Left ventricle myocardium inferior (tissue), 1 donor: ENCODE measurements at regions not wholly inside any gene's neighbourhood (a gene's known extent, or its start where the extent isn't known, plus 50 kb on each side); places are given as distances from the start of the nearest gene placed in this dataset.
"Not testable (repeated sequence)": the region's sequence is repeated elsewhere in the genome, so short reads cannot be mapped to it uniquely, and the experiment has no call there.

Experiments used
- DNase-seq: peaks from one replicate; pipeline ENCODE4 v3.0.0-alpha.2; 2020
- H3K27ac ChIP-seq: fragments of 200-600 bp; replicated peaks from 2 replicates; pipeline ENCODE4 v1.8.0; 2021
- H3K27me3 ChIP-seq: fragments of 200-600 bp; 2 replicates; pipeline ENCODE4 v1.8.0; 2021; ENCODE audit warnings: low read depth
- H3K36me3 ChIP-seq: fragments of 200-600 bp; 2 replicates; pipeline ENCODE4 v1.8.0; 2021
- H3K4me1 ChIP-seq: fragments of 200-600 bp; 2 replicates; pipeline ENCODE4 v1.8.0; 2021
- H3K4me3 ChIP-seq: fragments of 200-600 bp; 2 replicates; pipeline ENCODE4 v1.8.0; 2021; ENCODE audit warnings: mild to moderate bottlenecking, moderate library complexity
- H3K9me3 ChIP-seq: fragments of 200-600 bp; replicated peaks from 2 replicates; pipeline ENCODE4 v1.8.0; 2021
- CTCF ChIP-seq: fragments of 200-600 bp; IDR thresholded peaks from 2 replicates; pipeline ENCODE4 v1.8.0; 2021; ENCODE audit warnings: antibody characterized with exemption, mild to moderate bottlenecking, borderline replicate concordance
- intact Hi-C: fragments of 100-400 bp; cut with micrococcal nuclease; formaldehyde crosslinking; loops from one replicate; pipeline ENCODE4 v1.11.0; 2022
- donor health status: DM: no; HTN: yes; CAD: no; lungs with severe emphysema.

GRCh38 chr17:53471514-53471913 lies 351.2 kb upstream of the KIF2B start:
- H3K27ac ChIP-seq, result no peak overlapping the region
- intact Hi-C loops, result no loop called here
- no peaks in the 10 kb centered on the region for H3K27me3 ChIP-seq
- H3K4me1 ChIP-seq, result no peaks in the 10 kb centered on the region
- no peak for DNase-seq
- peaks cover 3% of the 10 kb centered on the region for H3K9me3 ChIP-seq
- H3K4me3 ChIP-seq, result no peak overlapping the region
- no peaks in the 10 kb centered on the region for H3K36me3 ChIP-seq
- no peak for TF ChIP-seq CTCF

DNA sequence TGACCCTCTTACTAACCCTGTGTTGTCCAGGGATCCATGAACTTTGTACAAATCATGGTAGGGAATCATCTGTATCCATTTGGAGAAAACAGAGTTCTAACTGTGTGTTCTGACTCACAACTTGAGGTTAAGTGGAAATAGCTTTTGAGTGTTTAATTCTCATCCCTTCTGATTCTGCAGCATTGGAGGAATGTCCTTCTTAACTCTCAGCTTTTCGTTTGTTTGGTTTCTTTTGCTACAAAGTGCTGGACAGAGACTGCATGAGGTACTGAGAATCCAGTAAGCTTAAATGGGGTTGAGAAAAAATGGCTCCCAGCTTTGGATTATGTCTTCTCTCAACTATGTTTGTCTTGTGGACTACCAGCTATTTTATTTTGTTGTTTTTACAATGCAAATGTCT lies 352.1 kb upstream of the KIF2B start:
- no peak overlapping the region for H3K4me3 ChIP-seq
- intact Hi-C loops, result no loop called here
- TF ChIP-seq CTCF, result no peak

GRCh38 chr17:53466733-53467132 lies 356.0 kb upstream of the KIF2B start:
- intact Hi-C loops, result no loop called here
- TF ChIP-seq CTCF, result no peak
- Histone ChIP-seq H3K9me3 (peaks cover 3% of the 10 kb centered on the region), H3K27ac (no peak overlapping the region), H3K4me3 (no peak overlapping the region), H3K4me1 (no peaks in the 10 kb centered on the region), H3K27me3 (no peaks in the 10 kb centered on the region), H3K36me3 (no peaks in the 10 kb centered on the region)
- no peak for DNase-seq

More for the DNA sequence above, 352.1 kb upstream of the KIF2B start:
- Histone ChIP-seq H3K27me3 (no peaks in the 10 kb centered on the region), H3K36me3 (no peaks in the 10 kb centered on the region), H3K27ac (no peak overlapping the region), H3K4me1 (no peaks in the 10 kb centered on the region), H3K9me3 (peaks cover 3% of the 10 kb centered on the region)
- no peak for DNase-seq

DNA sequence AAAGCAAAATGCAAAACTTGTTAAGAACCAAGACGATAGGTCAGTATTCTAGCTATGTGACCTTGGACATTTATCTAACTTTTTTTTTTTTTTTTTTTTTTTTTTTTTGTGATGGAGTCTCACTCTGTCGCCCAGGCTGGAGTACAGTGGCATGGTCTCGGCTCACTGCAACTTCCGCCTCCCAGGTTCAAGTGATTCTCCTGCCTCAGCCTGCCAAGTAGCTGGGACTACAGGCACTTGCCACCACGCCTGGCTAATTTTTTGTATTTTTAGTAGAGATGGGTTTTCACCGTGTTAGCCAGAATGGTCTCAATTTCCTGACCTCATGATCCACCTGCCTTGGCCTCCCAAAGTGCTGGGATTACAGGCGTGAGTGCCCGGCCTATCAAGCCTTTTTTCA lies 358.3 kb upstream of the KIF2B start:
- H3K27ac ChIP-seq, H3K4me1 ChIP-seq, H3K27me3 ChIP-seq, intact Hi-C loops, H3K9me3 ChIP-seq, H3K36me3 ChIP-seq, H3K4me3 ChIP-seq, DNase-seq: not testable (repeated sequence)

- Histone ChIP-seq H3K36me3 (no peaks in the 10 kb centered on the region), H3K4me3 (no peak overlapping the region), H3K4me1 (no peaks in the 10 kb centered on the region), H3K27ac (no peak overlapping the region), H3K27me3 (no peaks in the 10 kb centered on the region), H3K9me3 (peaks cover 13% of the 10 kb centered on the region)
- DNase-seq, result no peak
- TF ChIP-seq CTCF, result no peak
- intact Hi-C loops, result no loop called here
These were observed 359.4 kb upstream of the KIF2B start for GRCh38 chr17:53463363-53463762.

DNA sequence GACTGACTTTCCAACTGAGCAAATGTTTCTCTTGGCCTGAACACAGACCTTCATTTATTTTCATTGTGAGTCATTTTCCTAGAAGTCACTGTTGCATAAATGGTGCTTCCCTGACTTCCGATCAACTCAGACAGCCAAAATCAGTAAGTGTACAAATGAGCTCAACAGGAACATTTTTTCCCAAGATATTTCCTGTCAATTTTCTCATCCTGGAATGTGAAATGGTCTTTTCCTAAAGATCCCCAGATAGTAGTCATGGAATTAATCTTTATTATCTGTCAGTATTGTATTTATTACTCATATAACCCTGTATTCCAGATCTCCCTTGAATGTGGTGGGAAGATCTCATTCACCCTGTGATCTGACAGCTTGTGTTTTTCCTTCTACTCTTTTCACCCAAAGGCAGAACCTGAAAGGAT lies 360.3 kb upstream of the KIF2B start:
- no peak for DNase-seq
- no peak overlapping the region for H3K27ac ChIP-seq
- no peaks in the 10 kb centered on the region for H3K36me3 ChIP-seq
- peaks cover 13% of the 10 kb centered on the region for H3K9me3 ChIP-seq
- H3K4me1 ChIP-seq, result no peaks in the 10 kb centered on the region
- no peak for TF ChIP-seq CTCF
- H3K27me3 ChIP-seq, result no peaks in the 10 kb centered on the region
- no peak overlapping the region for H3K4me3 ChIP-seq
- intact Hi-C loops, result no loop called here

DNA sequence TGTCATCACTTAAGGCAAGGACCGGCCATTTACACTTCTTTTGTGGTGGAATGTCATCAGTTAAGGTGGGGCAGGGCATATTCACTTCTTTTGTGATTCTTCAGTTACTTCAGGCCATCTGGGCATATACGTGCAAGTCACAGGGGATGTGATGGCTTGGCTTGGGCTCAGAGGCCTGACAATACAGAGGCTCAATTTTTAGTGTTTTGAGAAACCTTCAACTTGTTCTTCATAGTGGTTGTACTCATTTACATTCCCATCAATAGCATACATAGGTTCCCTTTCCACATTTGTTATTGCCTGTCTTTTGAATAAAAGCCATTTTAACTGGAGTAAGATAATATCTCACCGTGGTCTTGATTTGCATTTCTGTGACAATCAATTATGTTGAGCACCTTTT lies 366.8 kb upstream of the KIF2B start:
- H3K36me3 ChIP-seq, H3K4me1 ChIP-seq, intact Hi-C loops, H3K27ac ChIP-seq, H3K27me3 ChIP-seq, H3K4me3 ChIP-seq, DNase-seq: not testable (repeated sequence)
- H3K9me3 ChIP-seq, result peaks cover 13% of the 10 kb centered on the region
